Loucy (cell line): ENCODE measurements at regions not wholly inside any gene's neighbourhood (a gene's known extent, or its start where the extent isn't known, plus 50 kb on each side); places are given as distances from the start of the nearest gene placed in this dataset.

Source experiments
- EZH2phosphoT487 ChIP-seq: fragments of 200-600 bp; IDR thresholded peaks from 2 replicates; pipeline ENCODE4 v1.6.1; 2018; ENCODE audit warnings: antibody characterized with exemption, mild to moderate bottlenecking, moderate library complexity, borderline replicate concordance
- TF ChIP-seq, protein P1 (sequence below): fragments of 200-600 bp; sonication (generic); conservative IDR thresholded peaks from 2 replicates; pipeline ENCODE4 v1.5.1; 2014; ENCODE audit warnings: mild to moderate bottlenecking, antibody characterized with exemption, low read length

GRCh38 chr2:122022531-122022930 lies 267.1 kb downstream of the TSN start:
- TF ChIP-seq, protein P1, sequence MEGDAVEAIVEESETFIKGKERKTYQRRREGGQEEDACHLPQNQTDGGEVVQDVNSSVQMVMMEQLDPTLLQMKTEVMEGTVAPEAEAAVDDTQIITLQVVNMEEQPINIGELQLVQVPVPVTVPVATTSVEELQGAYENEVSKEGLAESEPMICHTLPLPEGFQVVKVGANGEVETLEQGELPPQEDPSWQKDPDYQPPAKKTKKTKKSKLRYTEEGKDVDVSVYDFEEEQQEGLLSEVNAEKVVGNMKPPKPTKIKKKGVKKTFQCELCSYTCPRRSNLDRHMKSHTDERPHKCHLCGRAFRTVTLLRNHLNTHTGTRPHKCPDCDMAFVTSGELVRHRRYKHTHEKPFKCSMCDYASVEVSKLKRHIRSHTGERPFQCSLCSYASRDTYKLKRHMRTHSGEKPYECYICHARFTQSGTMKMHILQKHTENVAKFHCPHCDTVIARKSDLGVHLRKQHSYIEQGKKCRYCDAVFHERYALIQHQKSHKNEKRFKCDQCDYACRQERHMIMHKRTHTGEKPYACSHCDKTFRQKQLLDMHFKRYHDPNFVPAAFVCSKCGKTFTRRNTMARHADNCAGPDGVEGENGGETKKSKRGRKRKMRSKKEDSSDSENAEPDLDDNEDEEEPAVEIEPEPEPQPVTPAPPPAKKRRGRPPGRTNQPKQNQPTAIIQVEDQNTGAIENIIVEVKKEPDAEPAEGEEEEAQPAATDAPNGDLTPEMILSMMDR = no peak
- TF ChIP-seq EZH2phosphoT487 = no peak
